ENCODE measurements at regions not wholly inside any gene's neighbourhood (a gene's known extent, or its start where the extent isn't known, plus 50 kb on each side); places are given as distances from the start of the nearest gene placed in this dataset.

- TF ChIP-seq POLR2AphosphoS5 (IDR thresholded peaks at IDR 0.05) (no peak), POLR2A (IDR thresholded peaks at IDR 0.05) (no peak), EP300 (IDR thresholded peaks at IDR 0.05) (no peak)
- TF ChIP-seq, protein P1, sequence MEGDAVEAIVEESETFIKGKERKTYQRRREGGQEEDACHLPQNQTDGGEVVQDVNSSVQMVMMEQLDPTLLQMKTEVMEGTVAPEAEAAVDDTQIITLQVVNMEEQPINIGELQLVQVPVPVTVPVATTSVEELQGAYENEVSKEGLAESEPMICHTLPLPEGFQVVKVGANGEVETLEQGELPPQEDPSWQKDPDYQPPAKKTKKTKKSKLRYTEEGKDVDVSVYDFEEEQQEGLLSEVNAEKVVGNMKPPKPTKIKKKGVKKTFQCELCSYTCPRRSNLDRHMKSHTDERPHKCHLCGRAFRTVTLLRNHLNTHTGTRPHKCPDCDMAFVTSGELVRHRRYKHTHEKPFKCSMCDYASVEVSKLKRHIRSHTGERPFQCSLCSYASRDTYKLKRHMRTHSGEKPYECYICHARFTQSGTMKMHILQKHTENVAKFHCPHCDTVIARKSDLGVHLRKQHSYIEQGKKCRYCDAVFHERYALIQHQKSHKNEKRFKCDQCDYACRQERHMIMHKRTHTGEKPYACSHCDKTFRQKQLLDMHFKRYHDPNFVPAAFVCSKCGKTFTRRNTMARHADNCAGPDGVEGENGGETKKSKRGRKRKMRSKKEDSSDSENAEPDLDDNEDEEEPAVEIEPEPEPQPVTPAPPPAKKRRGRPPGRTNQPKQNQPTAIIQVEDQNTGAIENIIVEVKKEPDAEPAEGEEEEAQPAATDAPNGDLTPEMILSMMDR (IDR thresholded peaks at IDR 0.05), result no peak
- WGBS, 5 donors, result 30 to 55% (median 37%) methylated on average over 7 to 8 of the region's 8 CpGs
- intact Hi-C loops (cut with DNase I; ENCODE audit: low total_unique reads), result no loop called here
Measured at GRCh38 chr2:21281791-21282514, 158.2 kb downstream of the TDRD15 start.

DNA sequence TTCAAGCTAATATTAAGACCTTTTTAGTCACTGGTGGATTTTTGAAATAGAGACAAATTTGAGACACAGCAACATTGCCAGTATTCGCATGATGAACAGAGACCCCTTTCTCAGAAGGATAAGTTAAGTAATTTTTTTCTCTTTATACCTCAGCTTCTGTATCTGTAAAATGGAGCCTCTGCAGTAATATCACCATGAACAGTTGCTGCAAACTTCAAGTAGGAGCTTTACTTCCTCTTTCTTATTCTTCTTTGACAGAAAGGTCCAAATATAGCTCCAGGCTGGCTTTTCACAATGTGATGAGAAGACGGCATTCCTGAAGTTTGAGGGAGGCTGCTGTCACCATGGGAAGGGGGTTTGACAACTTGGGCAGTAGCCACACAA, 158.7 kb downstream of the TDRD15 start:
- intact Hi-C loops (cut with DNase I; ENCODE audit: low total_unique reads), result no loop called here
- no peak for DNase-seq
- Histone ChIP-seq H3K4me3 (no peak overlapping the region), H3K4me1 (peaks cover 0 to 12% (median 0%) of the 10 kb centered on the region in 4 donors), H3K27ac (no peak overlapping the region), H3K27me3 (no peaks in the 10 kb centered on the region), H3K9me3 (no peaks in the 10 kb centered on the region), H3K36me3 (no peaks in the 10 kb centered on the region)
- TF ChIP-seq, protein P1 (IDR thresholded peaks at IDR 0.05), result no peak
- no peak for TF ChIP-seq EP300 (IDR thresholded peaks at IDR 0.05)
- WGBS, 5 donors, result 63 to 76% (median 71%) methylated on average over 2 of the region's 2 CpGs

More at GRCh38 chr2:21281791-21282514, 158.2 kb downstream of the TDRD15 start:
- DNase-seq, result peak in 1 of 2 donors; percentile 23
- Histone ChIP-seq H3K27me3 (no peaks in the 10 kb centered on the region), H3K9me3 (no peaks in the 10 kb centered on the region), H3K27ac (no peak overlapping the region), H3K36me3 (no peaks in the 10 kb centered on the region), H3K4me3 (no peak overlapping the region), H3K4me1 (peaks cover 0 to 17% (median 0%) of the 10 kb centered on the region in 4 donors)

DNA sequence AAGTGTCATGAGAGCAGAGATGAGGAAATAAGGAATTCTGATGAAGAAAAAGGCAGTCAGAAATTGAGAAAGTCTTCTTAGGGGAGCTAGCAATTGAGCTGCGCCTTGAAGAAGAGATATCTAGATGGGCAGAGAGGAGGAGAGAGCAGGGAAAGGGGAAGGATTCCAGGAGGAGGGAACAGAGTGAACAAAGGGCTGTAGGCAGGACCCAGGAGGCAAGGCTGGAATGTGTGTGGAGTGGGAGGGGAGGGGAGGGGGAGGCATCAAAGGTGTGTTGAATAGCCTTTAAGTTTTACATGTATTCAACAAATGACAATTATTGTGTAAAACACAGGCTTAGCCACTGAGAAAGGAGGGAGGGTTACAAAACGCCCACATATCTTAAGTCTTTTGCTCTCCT, 164.5 kb downstream of the TDRD15 start:
- intact Hi-C loops (cut with DNase I; ENCODE audit: low total_unique reads), result no loop called here
- TF ChIP-seq POLR2AphosphoS5 (IDR thresholded peaks at IDR 0.05) (no peak), EP300 (IDR thresholded peaks at IDR 0.05) (no peak), POLR2A (IDR thresholded peaks at IDR 0.05) (no peak)
- TF ChIP-seq, protein P1 (IDR thresholded peaks at IDR 0.05), result no peak
- Histone ChIP-seq H3K4me1 (no peaks in the 10 kb centered on the region), H3K36me3 (no peaks in the 10 kb centered on the region), H3K27me3 (no peaks in the 10 kb centered on the region), H3K4me3 (no peak overlapping the region), H3K9me3 (no peaks in the 10 kb centered on the region), H3K27ac (no peak overlapping the region)
- no peak for DNase-seq
- WGBS, 5 donors, result 52 to 76% (median 70%) methylated on average over 2 of the region's 2 CpGs

DNA sequence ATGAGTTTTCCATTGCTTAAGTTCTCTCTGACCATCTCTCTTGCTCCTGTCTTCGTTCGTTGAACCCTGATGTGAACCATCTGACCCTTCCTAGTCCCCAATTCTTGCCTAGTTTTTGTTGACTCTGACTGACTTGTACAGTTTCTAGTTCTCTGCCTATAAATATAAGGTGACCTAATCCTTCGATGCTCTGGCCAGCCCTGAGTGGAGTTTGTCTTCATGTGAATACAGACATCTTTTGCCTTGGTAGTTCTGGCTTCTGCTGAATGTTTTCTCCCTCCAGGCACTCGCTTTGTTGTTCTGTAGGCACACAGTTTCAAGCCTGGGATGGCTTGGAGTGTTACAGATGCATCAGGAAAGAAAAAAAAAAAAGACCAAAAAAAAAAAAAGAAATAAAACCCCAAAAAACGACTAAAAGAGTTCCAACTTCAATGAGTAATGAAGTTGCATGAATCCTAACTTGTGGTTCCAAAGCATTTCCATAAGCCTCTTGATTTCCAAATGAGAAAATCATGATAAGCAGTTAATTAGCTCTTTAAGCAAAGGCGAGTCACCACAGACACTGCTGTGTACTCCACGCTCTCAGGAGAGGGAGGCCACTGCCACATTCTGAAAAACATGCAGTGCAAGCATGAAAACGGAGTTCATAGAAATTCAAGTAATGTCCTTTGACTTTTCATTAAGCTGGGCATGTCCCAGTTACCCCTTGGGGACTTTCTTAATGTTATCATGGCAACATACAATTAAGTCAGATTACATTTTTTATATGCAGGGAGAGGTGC, 165.2 kb downstream of the TDRD15 start:
- H3K27ac ChIP-seq, result no peak overlapping the region

More for the DNA sequence above, 165.2 kb downstream of the TDRD15 start:
- H3K27me3 ChIP-seq, result no peaks in the 10 kb centered on the region
- H3K4me1 ChIP-seq, result no peaks in the 10 kb centered on the region
- 58 to 65% (median 60%) methylated on average over 8 of the region's 8 CpGs for WGBS, 5 donors
- intact Hi-C loops (cut with DNase I; ENCODE audit: low total_unique reads), result no loop called here
- no peaks in the 10 kb centered on the region for H3K36me3 ChIP-seq
- TF ChIP-seq POLR2A (IDR thresholded peaks at IDR 0.05) (no peak), POLR2AphosphoS5 (IDR thresholded peaks at IDR 0.05) (no peak), EP300 (IDR thresholded peaks at IDR 0.05) (no peak)
- TF ChIP-seq, protein P1 (IDR thresholded peaks at IDR 0.05), result no peak
- no peak for DNase-seq
- no peak overlapping the region for H3K4me3 ChIP-seq
- no peaks in the 10 kb centered on the region for H3K9me3 ChIP-seq
